ENCODE measurements at regions not wholly inside any gene's neighbourhood (a gene's known extent, or its start where the extent isn't known, plus 50 kb on each side); places are given as distances from the start of the nearest gene placed in this dataset.

DNA sequence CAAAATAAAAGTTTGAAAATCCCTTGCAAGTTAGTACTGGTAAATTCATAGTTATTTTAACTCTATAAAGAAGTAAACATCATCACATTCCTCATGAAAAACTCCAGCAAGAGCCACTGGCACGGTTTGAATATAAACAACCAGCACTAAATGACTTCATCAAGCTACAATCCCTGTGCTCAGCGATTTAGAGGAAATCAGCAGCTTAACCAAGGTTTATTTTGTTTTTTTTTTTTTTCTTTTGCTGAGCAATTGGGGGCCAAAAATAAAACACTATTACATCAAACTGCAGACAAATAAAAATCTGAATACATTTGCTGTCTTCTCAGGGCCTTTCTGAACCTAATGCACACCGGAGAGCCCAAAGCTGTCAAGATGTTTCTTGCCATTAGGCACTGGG lies 106.2 kb upstream of the SLC24A2 start:
- Histone ChIP-seq H3K27me3 (replicated peaks in 1 of 4; ENCODE audit: control extremely low read depth in 1 of 4, control insufficient read depth in 3 of 4, insufficient read depth in 4 of 4, low read length in 3 of 4) (no peaks in the 10 kb centered on the region), H3K9me3 (ENCODE audit: control extremely low read depth in 1 of 3, control insufficient read depth in 2 of 3, insufficient read depth in 1 of 3, low read length in 2 of 3) (no peaks in the 10 kb centered on the region), H2AFZ (ENCODE audit: insufficient read depth, low read depth, low read length, poor library complexity, severe bottlenecking) (no peak overlapping the region), H3K9ac (ENCODE audit: low read length) (no peak overlapping the region), H4K20me1 (ENCODE audit: control insufficient read depth, insufficient read depth, low read length, poor library complexity, severe bottlenecking) (no peaks in the 10 kb centered on the region), H3K79me2 (ENCODE audit: control insufficient read depth, insufficient read depth, low read length) (no peaks in the 10 kb centered on the region), H3K4me1 (ENCODE audit: control insufficient read depth in 2 of 2, insufficient read depth in 2 of 2, low read length in 2 of 2) (no peaks in the 10 kb centered on the region), H3K4me2 (replicated peaks; ENCODE audit: low read depth, low read length, poor library complexity, severe bottlenecking) (no peak overlapping the region), H3K4me3 (ENCODE audit: control extremely low read depth in 1 of 5, extremely low read depth in 1 of 5, insufficient read depth in 1 of 5, low read depth in 2 of 5, low read length in 4 of 5) (no peak overlapping the region), H3K27ac (ENCODE audit: low read length in 2 of 2) (no peak overlapping the region), H3K36me3 (replicated peaks in 1 of 2; ENCODE audit: control extremely low read depth in 1 of 2, control insufficient read depth in 1 of 2, extremely low read depth in 1 of 2, insufficient read depth in 2 of 2, low read length in 1 of 2) (no peaks in the 10 kb centered on the region)
- H3K4me3 Mint-ChIP-seq, result no peak overlapping the region
- no peak for ATAC-seq (ENCODE audit: low read depth)
- H3K4me1 Mint-ChIP-seq, result no peaks in the 10 kb centered on the region
- DNase-seq, result no peak
- H3K27me3 Mint-ChIP-seq, result peaks cover 3% of the 10 kb centered on the region
- no peak overlapping the region for H3K27ac Mint-ChIP-seq
- ChIA-PET POLR2A (no interaction called here), CTCF (no interaction called here)
- 80% methylated on average over 1 of the region's 3 CpGs for WGBS (ENCODE audit: insufficient coverage)
- no peak for TF ChIP-seq EZH2 (IDR thresholded peaks at IDR 0.05; ENCODE audit: borderline replicate concordance, insufficient read depth, low read depth, low read length, poor library complexity, severe bottlenecking)
- TF ChIP-seq, protein P1, sequence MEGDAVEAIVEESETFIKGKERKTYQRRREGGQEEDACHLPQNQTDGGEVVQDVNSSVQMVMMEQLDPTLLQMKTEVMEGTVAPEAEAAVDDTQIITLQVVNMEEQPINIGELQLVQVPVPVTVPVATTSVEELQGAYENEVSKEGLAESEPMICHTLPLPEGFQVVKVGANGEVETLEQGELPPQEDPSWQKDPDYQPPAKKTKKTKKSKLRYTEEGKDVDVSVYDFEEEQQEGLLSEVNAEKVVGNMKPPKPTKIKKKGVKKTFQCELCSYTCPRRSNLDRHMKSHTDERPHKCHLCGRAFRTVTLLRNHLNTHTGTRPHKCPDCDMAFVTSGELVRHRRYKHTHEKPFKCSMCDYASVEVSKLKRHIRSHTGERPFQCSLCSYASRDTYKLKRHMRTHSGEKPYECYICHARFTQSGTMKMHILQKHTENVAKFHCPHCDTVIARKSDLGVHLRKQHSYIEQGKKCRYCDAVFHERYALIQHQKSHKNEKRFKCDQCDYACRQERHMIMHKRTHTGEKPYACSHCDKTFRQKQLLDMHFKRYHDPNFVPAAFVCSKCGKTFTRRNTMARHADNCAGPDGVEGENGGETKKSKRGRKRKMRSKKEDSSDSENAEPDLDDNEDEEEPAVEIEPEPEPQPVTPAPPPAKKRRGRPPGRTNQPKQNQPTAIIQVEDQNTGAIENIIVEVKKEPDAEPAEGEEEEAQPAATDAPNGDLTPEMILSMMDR (IDR thresholded peaks at IDR 0.05), result no peak
- no peaks in the 10 kb centered on the region for H3K9me3 Mint-ChIP-seq (ENCODE audit: insufficient read depth)
- intact Hi-C loops (cut with micrococcal nuclease), result no loop called here

- POLR2A ChIA-PET, result no interaction called here
Measured at GRCh38 chr9:19885608-19886007, 96.8 kb upstream of the SLC24A2 start.

More at GRCh38 chr9:19885608-19886007, 96.8 kb upstream of the SLC24A2 start:
- WGBS (ENCODE audit: insufficient coverage), result 90% methylated on average over 2 of the region's 4 CpGs
- H4K20me1 ChIP-seq (ENCODE audit: control insufficient read depth, insufficient read depth, low read length, poor library complexity, severe bottlenecking), result no peaks in the 10 kb centered on the region
- H3K9me3 ChIP-seq (ENCODE audit: control extremely low read depth in 1 of 3, control insufficient read depth in 2 of 3, insufficient read depth in 1 of 3, low read length in 2 of 3), result no peaks in the 10 kb centered on the region
- H2AFZ ChIP-seq (ENCODE audit: insufficient read depth, low read depth, low read length, poor library complexity, severe bottlenecking), result no peak overlapping the region
- H3K27me3 ChIP-seq (replicated peaks in 1 of 4; ENCODE audit: control extremely low read depth in 1 of 4, control insufficient read depth in 3 of 4, insufficient read depth in 4 of 4, low read length in 3 of 4), result peaks cover 0 to 2% (median 0%) of the 10 kb centered on the region in 4 experiments
- CTCF ChIA-PET, result no interaction called here
- DNase-seq (no peak), ATAC-seq (ENCODE audit: low read depth) (no peak)
- intact Hi-C loops (cut with micrococcal nuclease), result no loop called here
- no peak for TF ChIP-seq EZH2 (IDR thresholded peaks at IDR 0.05; ENCODE audit: borderline replicate concordance, insufficient read depth, low read depth, low read length, poor library complexity, severe bottlenecking)
- TF ChIP-seq, protein P1 (IDR thresholded peaks at IDR 0.05), result no peak
- no peaks in the 10 kb centered on the region for H3K4me1 ChIP-seq (ENCODE audit: control insufficient read depth in 2 of 2, insufficient read depth in 2 of 2, low read length in 2 of 2)
- H3K4me3 Mint-ChIP-seq, result no peak overlapping the region
- H3K27ac Mint-ChIP-seq, result no peak overlapping the region
- H3K9ac ChIP-seq (ENCODE audit: low read length), result no peak overlapping the region
- H3K27ac ChIP-seq (ENCODE audit: low read length in 2 of 2), result no peak overlapping the region
- H3K36me3 ChIP-seq (replicated peaks in 1 of 2; ENCODE audit: control extremely low read depth in 1 of 2, control insufficient read depth in 1 of 2, extremely low read depth in 1 of 2, insufficient read depth in 2 of 2, low read length in 1 of 2), result no peaks in the 10 kb centered on the region
- no peaks in the 10 kb centered on the region for H3K79me2 ChIP-seq (ENCODE audit: control insufficient read depth, insufficient read depth, low read length)
- no peaks in the 10 kb centered on the region for H3K27me3 Mint-ChIP-seq
- H3K9me3 Mint-ChIP-seq (ENCODE audit: insufficient read depth), result peaks cover 4% of the 10 kb centered on the region
- H3K4me3 ChIP-seq (ENCODE audit: control extremely low read depth in 1 of 5, extremely low read depth in 1 of 5, insufficient read depth in 1 of 5, low read depth in 2 of 5, low read length in 4 of 5), result no peak overlapping the region
- H3K4me1 Mint-ChIP-seq, result no peaks in the 10 kb centered on the region
- no peak overlapping the region for H3K4me2 ChIP-seq (replicated peaks; ENCODE audit: low read depth, low read length, poor library complexity, severe bottlenecking)

All from B cell (primary cell).